ENCODE measurements at regions not wholly inside any gene's neighbourhood (a gene's known extent, or its start where the extent isn't known, plus 50 kb on each side); places are given as distances from the start of the nearest gene placed in this dataset.

- H3K4me3 Mint-ChIP-seq = no peak overlapping the region
- H3K9me3 ChIP-seq (ENCODE audit: control insufficient read depth, low read length) = no peaks in the 10 kb centered on the region
- H3K4me1 ChIP-seq (ENCODE audit: control insufficient read depth, insufficient read depth, low read length) = peaks cover 11% of the 10 kb centered on the region
- no peak overlapping the region for H3K9ac ChIP-seq (ENCODE audit: extremely low read depth, low read length, poor library complexity, severe bottlenecking)
- H3K36me3 Mint-ChIP-seq (ENCODE audit: low read depth) = no peaks in the 10 kb centered on the region
- H3K27ac Mint-ChIP-seq = no peak overlapping the region
- H3K9me3 Mint-ChIP-seq = no peaks in the 10 kb centered on the region
- H3K36me3 ChIP-seq (ENCODE audit: control insufficient read depth, insufficient read depth, low read length) = no peaks in the 10 kb centered on the region
- H3K27me3 Mint-ChIP-seq (ENCODE audit: insufficient read depth) = no peaks in the 10 kb centered on the region
- H3K27me3 ChIP-seq (ENCODE audit: control insufficient read depth, insufficient read depth, low read length, poor library complexity, severe bottlenecking) = no peaks in the 10 kb centered on the region
- no peak overlapping the region for H3K27ac ChIP-seq (ENCODE audit: low read depth, low read length)
- no peak overlapping the region for H3K4me3 ChIP-seq (ENCODE audit: low read length)
- TF ChIP-seq, protein P1, sequence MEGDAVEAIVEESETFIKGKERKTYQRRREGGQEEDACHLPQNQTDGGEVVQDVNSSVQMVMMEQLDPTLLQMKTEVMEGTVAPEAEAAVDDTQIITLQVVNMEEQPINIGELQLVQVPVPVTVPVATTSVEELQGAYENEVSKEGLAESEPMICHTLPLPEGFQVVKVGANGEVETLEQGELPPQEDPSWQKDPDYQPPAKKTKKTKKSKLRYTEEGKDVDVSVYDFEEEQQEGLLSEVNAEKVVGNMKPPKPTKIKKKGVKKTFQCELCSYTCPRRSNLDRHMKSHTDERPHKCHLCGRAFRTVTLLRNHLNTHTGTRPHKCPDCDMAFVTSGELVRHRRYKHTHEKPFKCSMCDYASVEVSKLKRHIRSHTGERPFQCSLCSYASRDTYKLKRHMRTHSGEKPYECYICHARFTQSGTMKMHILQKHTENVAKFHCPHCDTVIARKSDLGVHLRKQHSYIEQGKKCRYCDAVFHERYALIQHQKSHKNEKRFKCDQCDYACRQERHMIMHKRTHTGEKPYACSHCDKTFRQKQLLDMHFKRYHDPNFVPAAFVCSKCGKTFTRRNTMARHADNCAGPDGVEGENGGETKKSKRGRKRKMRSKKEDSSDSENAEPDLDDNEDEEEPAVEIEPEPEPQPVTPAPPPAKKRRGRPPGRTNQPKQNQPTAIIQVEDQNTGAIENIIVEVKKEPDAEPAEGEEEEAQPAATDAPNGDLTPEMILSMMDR (conservative IDR thresholded peaks at IDR 0.05) = no peak
- DNase-seq = no peak
- peaks cover 21% of the 10 kb centered on the region for H3K4me1 Mint-ChIP-seq
- WGBS, 2 experiments (ENCODE audit: insufficient coverage in 1 of 2, insufficient read length in 1 of 2) = 86 to 92% methylated on average over 2 to 3 of the region's 4 CpGs
Observed at GRCh38 chr14:98133806-98134205, 1138.2 kb downstream of the BCL11B start.

- H3K27ac Mint-ChIP-seq = no peak overlapping the region
Observed at GRCh38 chr14:98136012-98136789, 1135.8 kb downstream of the BCL11B start.

DNA sequence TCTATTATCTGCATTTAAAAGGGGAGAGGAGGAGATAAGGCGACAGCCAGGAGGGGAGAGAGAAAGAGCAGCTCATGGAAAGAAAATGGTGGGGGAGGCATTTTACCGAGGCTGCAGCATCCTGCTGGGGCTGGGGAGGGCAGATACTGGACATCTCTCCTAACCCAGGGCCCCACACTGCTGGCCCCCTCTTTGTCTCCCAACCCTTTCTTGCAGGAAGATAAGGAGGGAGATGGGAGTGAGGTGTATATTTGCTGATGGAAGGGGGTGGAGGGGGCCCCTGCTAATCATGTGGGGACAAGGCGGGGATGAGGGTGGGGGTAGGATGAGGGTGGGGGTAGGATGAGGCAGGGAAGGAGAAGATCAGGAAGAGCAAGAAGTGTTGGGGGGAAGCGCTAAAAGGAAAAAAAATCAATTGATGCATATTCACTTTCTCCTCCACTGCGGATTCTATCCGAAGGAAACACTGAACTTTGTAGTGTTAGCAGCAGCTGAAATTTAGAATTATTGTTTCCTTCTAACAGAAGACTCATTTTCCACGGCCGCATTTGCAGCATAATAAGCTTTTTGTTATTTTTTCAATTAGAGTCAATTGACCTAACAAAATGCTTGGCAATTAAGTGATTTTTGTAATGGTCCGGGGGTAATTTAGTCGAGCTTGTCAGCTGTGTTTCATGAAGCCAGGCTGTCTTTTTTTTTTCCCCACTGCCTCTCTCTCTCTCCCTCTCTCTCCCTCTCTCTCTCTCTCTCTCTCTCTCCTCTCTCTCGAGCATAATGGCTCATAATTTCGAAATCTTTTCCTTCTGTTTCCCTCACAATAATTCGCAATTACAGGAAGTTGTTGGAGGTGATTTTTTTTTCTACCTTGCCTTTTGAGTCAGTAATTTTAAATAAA, 1134.6 kb downstream of the BCL11B start:
- Mint-ChIP-seq H3K4me1 (peaks cover 23% of the 10 kb centered on the region), H3K27ac (no peak overlapping the region), H3K36me3 (ENCODE audit: low read depth) (no peaks in the 10 kb centered on the region), H3K9me3 (no peaks in the 10 kb centered on the region), H3K27me3 (ENCODE audit: insufficient read depth) (no peaks in the 10 kb centered on the region), H3K4me3 (no peak overlapping the region)
- Histone ChIP-seq H3K36me3 (ENCODE audit: control insufficient read depth, insufficient read depth, low read length) (no peaks in the 10 kb centered on the region), H3K9me3 (ENCODE audit: control insufficient read depth, low read length) (no peaks in the 10 kb centered on the region), H3K4me3 (ENCODE audit: low read length) (no peak overlapping the region), H3K9ac (ENCODE audit: extremely low read depth, low read length, poor library complexity, severe bottlenecking) (no peak overlapping the region), H3K4me1 (ENCODE audit: control insufficient read depth, insufficient read depth, low read length) (peaks cover 11% of the 10 kb centered on the region), H3K27ac (ENCODE audit: low read depth, low read length) (no peak overlapping the region), H3K27me3 (ENCODE audit: control insufficient read depth, insufficient read depth, low read length, poor library complexity, severe bottlenecking) (no peaks in the 10 kb centered on the region)
- peak; percentile 39 for DNase-seq
- WGBS, 2 experiments (ENCODE audit: insufficient coverage in 1 of 2, insufficient read length in 1 of 2) = 54 to 56% methylated on average over 5 to 10 of the region's 13 CpGs
- TF ChIP-seq, protein P1 (conservative IDR thresholded peaks at IDR 0.05) = no peak

More at GRCh38 chr14:98136012-98136789, 1135.8 kb downstream of the BCL11B start:
- 89 to 91% methylated on average over 4 to 9 of the region's 9 CpGs for WGBS, 2 experiments (ENCODE audit: insufficient coverage in 1 of 2, insufficient read length in 1 of 2)
- Mint-ChIP-seq H3K4me3 (no peak overlapping the region), H3K27me3 (ENCODE audit: insufficient read depth) (no peaks in the 10 kb centered on the region), H3K4me1 (peaks cover 23% of the 10 kb centered on the region), H3K36me3 (ENCODE audit: low read depth) (no peaks in the 10 kb centered on the region), H3K9me3 (no peaks in the 10 kb centered on the region)
- no peaks in the 10 kb centered on the region for H3K36me3 ChIP-seq (ENCODE audit: control insufficient read depth, insufficient read depth, low read length)
- TF ChIP-seq, protein P1 (conservative IDR thresholded peaks at IDR 0.05) = no peak
- DNase-seq = peak; percentile 40
- no peaks in the 10 kb centered on the region for H3K9me3 ChIP-seq (ENCODE audit: control insufficient read depth, low read length)
- H3K4me1 ChIP-seq (ENCODE audit: control insufficient read depth, insufficient read depth, low read length) = peaks cover 11% of the 10 kb centered on the region
- H3K9ac ChIP-seq (ENCODE audit: extremely low read depth, low read length, poor library complexity, severe bottlenecking) = no peak overlapping the region
- H3K4me3 ChIP-seq (ENCODE audit: low read length) = no peak overlapping the region
- H3K27me3 ChIP-seq (ENCODE audit: control insufficient read depth, insufficient read depth, low read length, poor library complexity, severe bottlenecking) = no peaks in the 10 kb centered on the region
- H3K27ac ChIP-seq (ENCODE audit: low read depth, low read length) = no peak overlapping the region

Data from endodermal cell (in vitro differentiated cells).